AG09319 (cell line): ENCODE measurements at regions not wholly inside any gene's neighbourhood (a gene's known extent, or its start where the extent isn't known, plus 50 kb on each side); places are given as distances from the start of the nearest gene placed in this dataset.

Source experiments
- DNase-seq: peaks from one replicate; pipeline ENCODE4 v3.0.0-alpha.2; 2010; ENCODE audit warnings: low read depth; ENCODE audit errors: extremely low read depth
- CTCF ChIP-seq: IDR thresholded peaks from 2 replicates; pipeline ENCODE4 v1.5.1; 2011; ENCODE audit warnings: low read depth, mild to moderate bottlenecking, inconsistent platforms, low read length, moderate library complexity

- no peak for TF ChIP-seq CTCF
Observed at GRCh38 chr18:79608069-79608468, 71.5 kb upstream of the CTDP1 start.

GRCh38 chr18:79608535-79608934, 71.1 kb upstream of the CTDP1 start:
- no peak for DNase-seq
- no peak for TF ChIP-seq CTCF

More at GRCh38 chr18:79608069-79608468, 71.5 kb upstream of the CTDP1 start:
- no peak for DNase-seq

DNA sequence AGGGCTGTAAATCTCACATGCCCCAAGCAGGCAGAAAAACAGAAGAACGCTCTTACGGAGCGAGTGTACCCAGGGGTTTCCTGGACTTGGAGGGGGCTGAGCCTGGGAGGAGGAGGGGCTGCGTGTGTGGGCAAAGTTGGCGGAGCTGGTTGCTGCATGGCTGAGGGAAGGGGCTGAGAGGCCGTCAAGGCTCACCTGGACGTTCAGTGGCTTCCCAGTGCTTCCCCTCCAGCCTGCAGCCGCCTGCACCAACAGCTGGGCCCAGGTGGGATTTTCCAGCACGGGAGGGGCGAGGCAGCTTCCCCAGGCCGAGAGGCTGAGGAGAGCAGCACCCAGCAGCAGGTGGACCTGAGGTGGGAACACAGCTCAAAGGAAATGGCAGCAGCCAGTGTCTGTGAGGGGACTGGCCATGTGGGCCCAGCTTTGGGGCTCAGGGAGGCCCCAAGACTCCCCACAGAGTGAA, 70.6 kb upstream of the CTDP1 start:
- TF ChIP-seq CTCF, result no peak
- DNase-seq, result no peak

- TF ChIP-seq CTCF, result no peak
- no peak for DNase-seq
Observed at GRCh38 chr18:79609841-79610281, 69.7 kb upstream of the CTDP1 start.

DNA sequence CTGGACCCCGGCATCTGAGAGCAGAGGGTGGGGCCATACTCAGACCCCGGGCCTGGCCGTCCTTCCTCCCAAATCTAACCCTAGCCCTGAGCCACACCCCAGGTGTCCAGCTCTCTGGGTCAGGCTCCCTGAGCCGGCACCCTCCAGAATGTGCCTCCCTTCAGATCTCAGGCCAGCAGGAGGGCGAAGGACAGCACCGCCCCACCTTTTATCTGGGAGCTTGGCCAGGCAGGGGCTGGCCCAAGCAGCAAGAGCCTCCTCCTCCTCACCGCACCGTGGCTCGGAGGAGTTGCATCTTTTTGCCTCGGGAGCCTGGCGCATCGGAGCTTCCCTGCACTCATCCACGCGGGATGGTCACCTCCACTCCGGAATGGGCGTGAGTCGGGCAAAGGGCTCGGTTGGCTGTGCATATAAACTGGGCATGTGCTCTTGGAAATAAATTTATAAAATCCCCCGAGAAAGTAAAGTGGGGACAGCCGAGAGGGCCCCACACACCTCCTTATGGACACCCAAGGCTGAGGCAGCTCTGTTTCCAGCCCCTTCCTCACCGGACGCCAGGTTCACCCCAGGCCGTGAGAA, 69.1 kb upstream of the CTDP1 start:
- DNase-seq, result no peak
- no peak for TF ChIP-seq CTCF

GRCh38 chr18:79611040-79611681, 68.4 kb upstream of the CTDP1 start:
- no peak for DNase-seq
- no peak for TF ChIP-seq CTCF

DNA sequence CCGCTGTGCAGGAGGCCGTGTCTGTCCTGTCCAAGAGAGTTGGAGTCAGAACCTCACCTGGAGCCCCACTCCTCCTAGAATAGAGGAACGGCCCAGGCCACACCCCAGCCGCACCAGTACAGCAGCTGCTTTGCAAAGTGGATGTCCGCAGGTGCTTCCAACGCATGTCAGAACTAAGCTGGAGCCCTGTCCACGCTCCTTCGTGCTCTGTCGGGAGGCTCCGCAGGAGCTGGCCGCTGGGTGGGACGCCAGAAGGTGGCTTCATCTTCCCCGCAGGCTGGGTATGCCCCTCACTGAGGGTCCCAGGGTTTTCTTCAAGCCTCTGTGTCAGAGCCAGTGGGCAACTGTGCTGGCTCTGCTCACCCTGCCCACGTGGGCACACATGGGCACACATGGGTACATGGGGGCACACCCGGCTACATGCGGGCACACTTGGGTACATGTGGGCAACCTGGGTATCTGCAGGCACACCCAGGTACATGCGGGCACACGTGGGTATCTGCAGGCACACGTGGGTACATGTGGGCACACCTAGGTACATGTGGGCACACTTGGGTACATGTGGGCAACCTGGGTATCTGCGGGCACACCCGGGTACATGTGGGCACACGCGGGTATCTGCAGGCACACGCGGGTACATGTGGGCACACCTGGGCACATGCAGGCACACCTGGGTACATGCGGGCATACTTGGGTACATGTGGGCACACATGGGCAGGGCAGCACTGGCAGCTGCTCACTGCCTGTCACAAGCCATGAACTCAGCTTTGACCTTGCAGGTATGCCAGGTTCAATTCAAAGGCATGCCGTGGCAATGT, 67.1 kb upstream of the CTDP1 start:
- no peak for DNase-seq

More for the DNA sequence above, 67.1 kb upstream of the CTDP1 start:
- no peak for TF ChIP-seq CTCF
